ENCODE measurements at regions not wholly inside any gene's neighbourhood (a gene's known extent, or its start where the extent isn't known, plus 50 kb on each side); places are given as distances from the start of the nearest gene placed in this dataset.

DNA sequence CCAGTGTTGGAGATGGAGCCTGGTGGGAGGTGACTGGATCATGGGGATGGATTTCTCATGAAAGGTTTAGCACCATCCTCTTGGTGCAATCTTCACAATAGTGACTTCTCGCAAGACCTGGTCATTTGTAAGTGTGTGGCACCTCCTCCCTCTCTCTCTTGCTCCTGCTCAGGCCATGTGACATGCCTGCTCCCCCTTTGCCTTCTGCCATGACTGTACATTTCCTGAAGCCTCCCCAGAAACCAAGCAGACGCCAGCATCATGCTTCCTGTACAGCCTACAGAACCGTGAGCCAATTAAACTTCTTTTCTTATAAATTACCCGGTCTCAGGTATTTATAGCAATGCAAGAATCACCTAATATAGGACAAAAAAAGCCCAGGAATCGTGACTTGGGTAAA, 171.0 kb upstream of the FOXN3 start:
- Histone ChIP-seq H3K79me2 (ENCODE audit: low read length) (peaks cover 4% of the 10 kb centered on the region; the same call in 1 of the 2 replicates), H3K4me3 (ENCODE audit: low read length) (no peak overlapping the region), H3K27ac (ENCODE audit: low read length) (no peak overlapping the region), H3K4me1 (ENCODE audit: low read length) (peaks cover 20% of the 10 kb centered on the region), H4K20me1 (ENCODE audit: insufficient read depth, low read length) (no peaks in the 10 kb centered on the region), H2AFZ (ENCODE audit: low read depth, low read length) (no peak overlapping the region), H3K9me3 (ENCODE audit: insufficient read depth, low read length) (no peaks in the 10 kb centered on the region), H3K27me3 (ENCODE audit: low read depth, low read length) (no peaks in the 10 kb centered on the region), H3K36me3 (replicated peaks; ENCODE audit: low read depth, low read length) (no peaks in the 10 kb centered on the region), H3K4me2 (ENCODE audit: low read length) (no peak overlapping the region), H3K9ac (ENCODE audit: low read length) (no peak overlapping the region)
- TF ChIP-seq, protein P1, sequence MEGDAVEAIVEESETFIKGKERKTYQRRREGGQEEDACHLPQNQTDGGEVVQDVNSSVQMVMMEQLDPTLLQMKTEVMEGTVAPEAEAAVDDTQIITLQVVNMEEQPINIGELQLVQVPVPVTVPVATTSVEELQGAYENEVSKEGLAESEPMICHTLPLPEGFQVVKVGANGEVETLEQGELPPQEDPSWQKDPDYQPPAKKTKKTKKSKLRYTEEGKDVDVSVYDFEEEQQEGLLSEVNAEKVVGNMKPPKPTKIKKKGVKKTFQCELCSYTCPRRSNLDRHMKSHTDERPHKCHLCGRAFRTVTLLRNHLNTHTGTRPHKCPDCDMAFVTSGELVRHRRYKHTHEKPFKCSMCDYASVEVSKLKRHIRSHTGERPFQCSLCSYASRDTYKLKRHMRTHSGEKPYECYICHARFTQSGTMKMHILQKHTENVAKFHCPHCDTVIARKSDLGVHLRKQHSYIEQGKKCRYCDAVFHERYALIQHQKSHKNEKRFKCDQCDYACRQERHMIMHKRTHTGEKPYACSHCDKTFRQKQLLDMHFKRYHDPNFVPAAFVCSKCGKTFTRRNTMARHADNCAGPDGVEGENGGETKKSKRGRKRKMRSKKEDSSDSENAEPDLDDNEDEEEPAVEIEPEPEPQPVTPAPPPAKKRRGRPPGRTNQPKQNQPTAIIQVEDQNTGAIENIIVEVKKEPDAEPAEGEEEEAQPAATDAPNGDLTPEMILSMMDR (IDR thresholded peaks at IDR 0.05; ENCODE audit: low read depth, low read length): no peak
- TF ChIP-seq EZH2phosphoT487 (IDR thresholded peaks at IDR 0.05; ENCODE audit: low read depth): no peak

DNA sequence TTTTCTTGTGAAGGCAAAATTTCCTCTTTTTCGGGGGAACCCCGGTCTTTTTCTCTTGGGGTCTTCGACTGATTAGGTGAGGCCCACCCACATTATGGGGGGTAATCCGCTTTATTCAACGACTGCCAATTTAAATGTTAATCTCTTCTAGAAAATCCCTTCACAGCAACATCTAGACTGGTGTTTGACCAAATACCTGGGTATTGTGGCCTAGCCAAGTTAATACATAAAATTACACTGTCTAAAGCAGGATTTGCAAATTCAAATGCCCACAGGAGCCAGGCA, 170.0 kb upstream of the FOXN3 start:
- H3K27ac ChIP-seq (ENCODE audit: low read length): no peak overlapping the region
- peaks cover 20% of the 10 kb centered on the region for H3K4me1 ChIP-seq (ENCODE audit: low read length)
- no peak for TF ChIP-seq EZH2phosphoT487 (IDR thresholded peaks at IDR 0.05; ENCODE audit: low read depth)
- TF ChIP-seq, protein P1 (IDR thresholded peaks at IDR 0.05; ENCODE audit: low read depth, low read length): no peak
- H3K27me3 ChIP-seq (ENCODE audit: low read depth, low read length): no peaks in the 10 kb centered on the region
- peaks cover 4% of the 10 kb centered on the region; the same call in 1 of the 2 replicates for H3K79me2 ChIP-seq (ENCODE audit: low read length)
- no peaks in the 10 kb centered on the region for H3K9me3 ChIP-seq (ENCODE audit: insufficient read depth, low read length)
- no peak overlapping the region for H2AFZ ChIP-seq (ENCODE audit: low read depth, low read length)
- H3K9ac ChIP-seq (ENCODE audit: low read length): no peak overlapping the region
- no peak overlapping the region for H3K4me3 ChIP-seq (ENCODE audit: low read length)
- no peaks in the 10 kb centered on the region for H4K20me1 ChIP-seq (ENCODE audit: insufficient read depth, low read length)
- no peaks in the 10 kb centered on the region for H3K36me3 ChIP-seq (replicated peaks; ENCODE audit: low read depth, low read length)
- H3K4me2 ChIP-seq (ENCODE audit: low read length): no peak overlapping the region

DNA sequence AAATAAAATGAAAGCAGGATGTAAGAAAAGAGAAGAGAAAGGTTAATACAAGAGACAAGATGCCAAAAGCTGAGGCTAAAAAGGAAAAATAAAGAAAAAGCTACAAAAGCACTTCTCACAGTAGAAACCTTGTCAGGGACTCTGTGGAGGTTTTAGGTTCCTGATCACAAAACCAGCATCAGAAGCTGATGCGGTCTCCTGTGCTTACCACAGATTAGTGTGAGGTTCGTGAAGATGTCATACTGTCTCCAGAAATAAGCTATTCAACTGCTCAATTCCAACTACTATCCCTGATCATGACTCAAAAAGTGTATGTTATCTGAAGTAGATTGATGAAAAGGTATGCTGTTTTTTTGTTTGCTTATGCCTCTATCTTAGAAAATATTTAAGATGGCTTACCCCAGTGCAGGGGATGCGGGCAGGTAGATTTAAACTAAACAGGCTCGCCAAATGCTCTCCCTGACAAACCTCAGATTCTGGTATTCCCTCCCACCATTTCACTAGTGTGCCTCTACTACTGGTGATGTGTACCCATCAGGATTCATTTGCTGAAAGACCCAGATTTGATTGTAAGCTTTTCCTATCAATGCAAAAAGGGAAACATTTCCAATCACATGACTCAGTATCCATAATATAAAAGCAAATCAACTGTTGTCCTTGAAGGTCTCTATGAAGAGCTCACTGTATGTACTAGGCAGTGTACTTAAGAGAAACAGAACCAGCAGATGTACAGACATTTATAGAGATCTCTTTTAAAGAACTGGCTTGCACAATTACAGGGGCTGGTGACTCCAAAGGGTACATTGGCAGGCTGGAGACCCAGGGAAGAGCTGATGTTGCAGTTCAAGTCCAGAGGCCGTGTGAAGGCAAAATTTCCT, 169.5 kb upstream of the FOXN3 start:
- Histone ChIP-seq H3K4me1 (ENCODE audit: low read length) (peaks cover 20% of the 10 kb centered on the region), H3K36me3 (replicated peaks; ENCODE audit: low read depth, low read length) (no peaks in the 10 kb centered on the region), H3K4me2 (ENCODE audit: low read length) (no peak overlapping the region), H4K20me1 (ENCODE audit: insufficient read depth, low read length) (no peaks in the 10 kb centered on the region), H3K27me3 (ENCODE audit: low read depth, low read length) (no peaks in the 10 kb centered on the region), H3K9ac (ENCODE audit: low read length) (no peak overlapping the region), H3K9me3 (ENCODE audit: insufficient read depth, low read length) (no peaks in the 10 kb centered on the region), H3K79me2 (ENCODE audit: low read length) (peaks cover 4% of the 10 kb centered on the region; the same call in 1 of the 2 replicates), H3K27ac (ENCODE audit: low read length) (no peak overlapping the region), H3K4me3 (ENCODE audit: low read length) (no peak overlapping the region), H2AFZ (ENCODE audit: low read depth, low read length) (no peak overlapping the region)
- TF ChIP-seq, protein P1 (IDR thresholded peaks at IDR 0.05; ENCODE audit: low read depth, low read length): no peak
- TF ChIP-seq EZH2phosphoT487 (IDR thresholded peaks at IDR 0.05; ENCODE audit: low read depth): no peak

DNA sequence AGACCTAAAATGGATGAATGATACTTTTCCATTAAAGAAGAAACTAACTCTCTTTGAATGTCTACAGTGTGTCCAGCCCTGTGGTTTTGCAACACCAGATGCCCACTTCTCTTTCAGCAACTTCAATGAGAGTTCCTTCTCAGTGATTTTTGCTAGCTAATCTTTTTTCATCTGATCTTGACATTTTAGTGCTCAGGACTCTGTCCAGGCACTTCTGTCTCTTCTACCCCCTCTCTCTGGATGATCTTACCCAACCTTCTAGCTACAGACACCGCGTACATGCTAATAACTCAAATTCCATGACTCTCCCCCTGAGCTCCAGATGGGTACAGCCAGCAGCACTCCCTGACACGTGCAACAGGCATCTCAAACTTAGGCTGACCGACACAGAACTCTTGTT, 161.1 kb upstream of the FOXN3 start:
- Histone ChIP-seq H3K9me3 (ENCODE audit: insufficient read depth, low read length) (no peaks in the 10 kb centered on the region), H3K27ac (ENCODE audit: low read length) (no peak overlapping the region), H3K4me2 (ENCODE audit: low read length) (no peak overlapping the region)

More for the DNA sequence above, 161.1 kb upstream of the FOXN3 start:
- no peaks in the 10 kb centered on the region for H3K79me2 ChIP-seq (ENCODE audit: low read length)
- no peak overlapping the region for H3K4me3 ChIP-seq (ENCODE audit: low read length)
- no peak overlapping the region for H3K9ac ChIP-seq (ENCODE audit: low read length)
- H3K4me1 ChIP-seq (ENCODE audit: low read length): no peaks in the 10 kb centered on the region
- no peaks in the 10 kb centered on the region for H3K36me3 ChIP-seq (replicated peaks; ENCODE audit: low read depth, low read length)
- no peak overlapping the region for H2AFZ ChIP-seq (ENCODE audit: low read depth, low read length)
- TF ChIP-seq, protein P1 (IDR thresholded peaks at IDR 0.05; ENCODE audit: low read depth, low read length): no peak
- no peak for TF ChIP-seq EZH2phosphoT487 (IDR thresholded peaks at IDR 0.05; ENCODE audit: low read depth)
- no peaks in the 10 kb centered on the region for H3K27me3 ChIP-seq (ENCODE audit: low read depth, low read length)
- H4K20me1 ChIP-seq (ENCODE audit: insufficient read depth, low read length): no peaks in the 10 kb centered on the region

Measured in OCI-LY3 (cell line).